ENCODE measurements at regions not wholly inside any gene's neighbourhood (a gene's known extent, or its start where the extent isn't known, plus 50 kb on each side); places are given as distances from the start of the nearest gene placed in this dataset.
"Not testable (repeated sequence)": the region's sequence is repeated elsewhere in the genome, so short reads cannot be mapped to it uniquely, and the experiment has no call there.

DNA sequence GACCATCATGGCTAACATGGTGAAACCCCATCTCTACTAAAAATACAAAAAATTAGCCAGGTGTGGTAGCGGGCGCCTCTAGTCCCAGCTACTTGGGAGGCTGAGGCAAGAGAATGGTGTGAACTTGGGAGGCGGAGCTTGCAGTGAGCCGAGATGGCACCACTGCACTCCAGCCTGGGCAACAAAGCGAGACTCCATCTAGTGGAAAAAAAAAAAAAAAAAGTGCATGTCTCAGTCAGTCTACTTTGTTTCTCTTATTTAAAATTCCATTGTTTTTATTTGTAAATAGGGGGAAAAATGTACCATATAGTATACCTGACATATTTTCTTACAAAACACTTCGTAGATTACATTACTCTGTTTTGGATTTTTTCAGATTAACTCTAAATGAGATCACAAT lies 1471.4 kb downstream of the SUCLG1 start:
- TF ChIP-seq, protein P1, sequence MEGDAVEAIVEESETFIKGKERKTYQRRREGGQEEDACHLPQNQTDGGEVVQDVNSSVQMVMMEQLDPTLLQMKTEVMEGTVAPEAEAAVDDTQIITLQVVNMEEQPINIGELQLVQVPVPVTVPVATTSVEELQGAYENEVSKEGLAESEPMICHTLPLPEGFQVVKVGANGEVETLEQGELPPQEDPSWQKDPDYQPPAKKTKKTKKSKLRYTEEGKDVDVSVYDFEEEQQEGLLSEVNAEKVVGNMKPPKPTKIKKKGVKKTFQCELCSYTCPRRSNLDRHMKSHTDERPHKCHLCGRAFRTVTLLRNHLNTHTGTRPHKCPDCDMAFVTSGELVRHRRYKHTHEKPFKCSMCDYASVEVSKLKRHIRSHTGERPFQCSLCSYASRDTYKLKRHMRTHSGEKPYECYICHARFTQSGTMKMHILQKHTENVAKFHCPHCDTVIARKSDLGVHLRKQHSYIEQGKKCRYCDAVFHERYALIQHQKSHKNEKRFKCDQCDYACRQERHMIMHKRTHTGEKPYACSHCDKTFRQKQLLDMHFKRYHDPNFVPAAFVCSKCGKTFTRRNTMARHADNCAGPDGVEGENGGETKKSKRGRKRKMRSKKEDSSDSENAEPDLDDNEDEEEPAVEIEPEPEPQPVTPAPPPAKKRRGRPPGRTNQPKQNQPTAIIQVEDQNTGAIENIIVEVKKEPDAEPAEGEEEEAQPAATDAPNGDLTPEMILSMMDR (IDR thresholded peaks at IDR 0.05; ENCODE audit: borderline replicate concordance, extremely low read depth, low read length, poor library complexity, severe bottlenecking) = peak; percentile 19
- not testable (repeated sequence) for TF ChIP-seq EZH2 (IDR thresholded peaks at IDR 0.05; ENCODE audit: borderline replicate concordance, low read depth, low read length, severe bottlenecking)
